A549 (cell line): ENCODE measurements at regions not wholly inside any gene's neighbourhood (a gene's known extent, or its start where the extent isn't known, plus 50 kb on each side); places are given as distances from the start of the nearest gene placed in this dataset.

Experiments
- ATAC-seq, 2 experiments: fragments of 200-7000 bp in 1 of 2; fragments of >200 bp in 1 of 2; cut with Nextera tagmentation in 1 of 2; cut with Tn5 transposase in 1 of 2; 3 replicates each; pipeline versions ENCODE4 v1.8.0 to v1.9.1; 2018 to 2020; ENCODE audit warnings: mild to moderate bottlenecking in 1 of 2, moderate library complexity in 1 of 2
- CTCF ChIA-PET: fragments of 300-600 bp; sonication (Branson Sonifier 250); formaldehyde crosslinking; extraction: SDS; loops from one replicate; lab custom pipeline; 2021; ENCODE audit warnings: antibody characterized with exemption, inconsistent platforms; lab: Yijun Ruan, JAX
- POLR2A ChIA-PET: fragments of 350-600 bp; formaldehyde crosslinking; extraction: SDS; loops from one replicate; lab custom pipeline; 2021; ENCODE audit warnings: antibody characterized with exemption, inconsistent platforms; lab: Yijun Ruan, JAX
- DNase-seq, 2 experiments: peaks; one replicate each; pipeline versions ENCODE4 v3.0.0 to v3.0.0-alpha.2; 2011 to 2016; ENCODE audit warnings: low read depth in 1 of 2, low spot score in 1 of 2
- FAIRE-seq: peaks from 2 replicates; lab custom pipeline; 2011; peaks lifted over from hg19 to GRCh38; lab: Jason Lieb, UNC
- H3K27ac ChIP-seq, 2 experiments: fragments of >200 bp; sonication (Bioruptor Twin); formaldehyde crosslinking; 3 replicates each; pipeline ENCODE4 v1.5.1; 2016 to 2017
- H3K4me1 ChIP-seq: fragments of >200 bp; sonication (Bioruptor Twin); formaldehyde crosslinking; 3 replicates; pipeline ENCODE4 v1.6.1; 2016
- H3K4me2 ChIP-seq: fragments of >200 bp; sonication (Bioruptor Twin); formaldehyde crosslinking; 3 replicates; pipeline ENCODE4 v1.6.1; 2016
- H3K4me3 ChIP-seq: fragments of >200 bp; sonication (Bioruptor Twin); formaldehyde crosslinking; 3 replicates; pipeline ENCODE4 v1.5.1; 2016
- H3K9me3 ChIP-seq: fragments of >200 bp; sonication (Bioruptor Twin); formaldehyde crosslinking; 3 replicates; pipeline ENCODE4 v1.6.1; 2016
- CBX2 ChIP-seq: fragments of 200-600 bp; sonication (generic); IDR thresholded peaks from 2 replicates; pipeline ENCODE4 v1.6.1; 2016; ENCODE audit warnings: low read depth, mild to moderate bottlenecking, borderline replicate concordance
- CBX8 ChIP-seq: fragments of 200-600 bp; sonication (generic); IDR thresholded peaks from 2 replicates; pipeline ENCODE4 v1.6.1; 2016
- CEBPB ChIP-seq, 2 experiments: fragments of >200 bp in 1 of 2; sonication (Bioruptor Twin) in 1 of 2; formaldehyde crosslinking in 1 of 2; IDR thresholded peaks; 2 replicates each; pipeline ENCODE4 v1.6.1; 2012 to 2016
- CHD2 ChIP-seq: fragments of 150-350 bp; IDR thresholded peaks from 2 replicates; pipeline ENCODE4 v1.6.1; 2014; ENCODE audit warnings: low read length; ENCODE audit not compliant: partially characterized antibody
- CHD4 ChIP-seq: fragments of 200-600 bp; sonication (generic); IDR thresholded peaks from 2 replicates; pipeline ENCODE4 v1.6.1; 2016; ENCODE audit warnings: antibody characterized with exemption, mild to moderate bottlenecking, borderline replicate concordance
- EP300 ChIP-seq, 2 experiments: fragments of >200 bp; sonication (Bioruptor Twin); formaldehyde crosslinking; IDR thresholded peaks; 2 replicates in 1 of 2; 3 replicates in 1 of 2; pipeline ENCODE4 v1.6.1; 2016 to 2017
- ESRRA ChIP-seq: fragments of 150-350 bp; IDR thresholded peaks from 2 replicates; pipeline ENCODE4 v1.6.1; 2014; ENCODE audit warnings: mild to moderate bottlenecking, low read length, borderline replicate concordance
- FOSB ChIP-seq: fragments of 250-450 bp; sonication (Bioruptor Pico); IDR thresholded peaks from 2 replicates; pipeline ENCODE4 v1.5.0; 2020; ENCODE audit warnings: mild to moderate bottlenecking, moderate library complexity
- FOXS1 ChIP-seq: fragments of 250-450 bp; sonication (Bioruptor Pico); IDR thresholded peaks from 2 replicates; pipeline ENCODE4 v1.5.0; 2020; ENCODE audit warnings: mild to moderate bottlenecking, moderate library complexity
- HOXA7 ChIP-seq: fragments of 250-450 bp; sonication (Bioruptor Pico); IDR thresholded peaks from 2 replicates; pipeline ENCODE4 v1.5.0; 2020; ENCODE audit warnings: mild to moderate bottlenecking, moderate library complexity
- HOXB13 ChIP-seq: fragments of 250-450 bp; sonication (Bioruptor Pico); IDR thresholded peaks from 2 replicates; pipeline ENCODE4 v1.5.0; 2020; ENCODE audit warnings: low read depth, mild to moderate bottlenecking, moderate library complexity
- HOXB5 ChIP-seq: fragments of 250-450 bp; sonication (Bioruptor Pico); IDR thresholded peaks from 2 replicates; pipeline ENCODE4 v1.5.0; 2020; ENCODE audit warnings: mild to moderate bottlenecking, moderate library complexity
- JUNB ChIP-seq: fragments of >200 bp; sonication (Bioruptor Twin); formaldehyde crosslinking; IDR thresholded peaks from 2 replicates; pipeline ENCODE4 v1.6.1; 2016
- KDM1A ChIP-seq: fragments of 200-600 bp; sonication (generic); IDR thresholded peaks from 2 replicates; pipeline ENCODE4 v1.6.1; 2016; ENCODE audit warnings: low read depth, mild to moderate bottlenecking
- MAZ ChIP-seq: fragments of 150-350 bp; IDR thresholded peaks from 2 replicates; pipeline ENCODE4 v1.6.1; 2014; ENCODE audit warnings: antibody characterized with exemption, low read depth, low read length, borderline replicate concordance
- NFE2L2 ChIP-seq: fragments of 150-350 bp; conservative IDR thresholded peaks from 2 replicates; pipeline ENCODE4 v1.6.1; 2014; ENCODE audit warnings: low read length
- NPAS2 ChIP-seq: fragments of 250-450 bp; sonication (Bioruptor Pico); IDR thresholded peaks from 2 replicates; pipeline ENCODE4 v1.8.0; 2022; ENCODE audit warnings: mild to moderate bottlenecking, moderate library complexity, borderline replicate concordance
- RAD21 ChIP-seq, 2 experiments: fragments of >200 bp in 1 of 2; sonication (Bioruptor Twin) in 1 of 2; formaldehyde crosslinking in 1 of 2; IDR thresholded peaks in 1 of 2; conservative IDR thresholded peaks in 1 of 2; 2 replicates in 1 of 2; 3 replicates in 1 of 2; pipeline ENCODE4 v1.6.1; 2012 to 2018; ENCODE audit warnings: inconsistent platforms in 1 of 2
- RARB ChIP-seq: fragments of 250-450 bp; sonication (Bioruptor Pico); IDR thresholded peaks from 2 replicates; pipeline ENCODE4 v1.8.0; 2021; ENCODE audit warnings: mild to moderate bottlenecking, moderate library complexity
- RNF2 ChIP-seq: fragments of 200-600 bp; sonication (generic); IDR thresholded peaks from 2 replicates; pipeline ENCODE4 v1.6.1; 2016; ENCODE audit warnings: low read depth, mild to moderate bottlenecking, antibody characterized with exemption, moderate library complexity, borderline replicate concordance
- TP53 ChIP-seq: fragments of 250-450 bp; sonication (Bioruptor Pico); IDR thresholded peaks from 2 replicates; pipeline ENCODE4 v1.5.0; 2021; ENCODE audit warnings: mild to moderate bottlenecking, moderate library complexity
- ZC3H11A ChIP-seq: fragments of 450-650 bp; IDR thresholded peaks from 2 replicates; pipeline ENCODE4 v1.6.1; 2014; ENCODE audit warnings: antibody characterized with exemption, mild to moderate bottlenecking
- ZFP36 ChIP-seq: fragments of 450-650 bp; IDR thresholded peaks from 2 replicates; pipeline ENCODE4 v1.6.1; 2014; ENCODE audit warnings: borderline replicate concordance; ENCODE audit not compliant: partially characterized antibody
- ZSCAN20 ChIP-seq: fragments of 250-450 bp; sonication (Bioruptor Pico); IDR thresholded peaks from 2 replicates; pipeline ENCODE4 v1.8.0; 2022; ENCODE audit warnings: mild to moderate bottlenecking, moderate library complexity
- WGBS: methylation state at CpG from one replicate; pipeline ENCODE4 v1.1.6; 2017; ENCODE audit errors: missing lambda C conversion rate; 5-methylcytosine and 5-hydroxymethylcytosine counted together
- TF ChIP-seq, protein P1 (sequence below): fragments of >200 bp; sonication (Bioruptor Twin); formaldehyde crosslinking; IDR thresholded peaks from 3 replicates; pipeline ENCODE4 v1.6.1; 2016
- TF ChIP-seq, protein P2 (sequence below): fragments of >200 bp; sonication (Bioruptor Twin); formaldehyde crosslinking; IDR thresholded peaks from 2 replicates; pipeline ENCODE4 v1.6.1; 2016
- TF ChIP-seq, protein P3 (sequence below): fragments of 250-450 bp; sonication (Bioruptor Pico); IDR thresholded peaks from 2 replicates; pipeline ENCODE4 v1.5.0; 2020; ENCODE audit warnings: low read depth, mild to moderate bottlenecking, moderate library complexity
- TF ChIP-seq, protein P4 (sequence below): fragments of 200-600 bp; sonication (generic); IDR thresholded peaks from 2 replicates; pipeline ENCODE4 v1.6.1; 2016; ENCODE audit warnings: antibody characterized with exemption, mild to moderate bottlenecking, moderate library complexity
- TF ChIP-seq, protein P5 (sequence below): IDR thresholded peaks from 2 replicates; pipeline ENCODE4 v1.6.1; 2012

DNA sequence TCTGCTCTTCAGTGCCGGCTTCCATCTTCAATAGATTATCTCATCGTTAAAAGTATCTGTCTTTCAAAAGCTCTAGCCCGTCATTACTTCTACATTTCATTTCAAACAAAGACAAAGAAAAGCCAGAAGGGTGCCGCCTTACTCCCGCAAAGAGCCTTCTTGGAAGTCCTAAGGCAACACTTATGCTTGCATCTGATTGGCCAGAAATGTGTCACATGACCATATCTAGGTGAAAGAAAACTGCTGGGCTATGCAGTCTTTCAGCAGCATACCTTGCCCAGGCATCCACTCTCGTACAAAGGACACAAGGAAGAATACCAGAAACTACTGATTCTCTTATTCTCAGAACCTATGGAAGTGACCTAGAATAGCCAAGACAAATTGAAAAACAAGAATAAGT is 217.1 kb upstream of the SLC35G4 start:
- Histone ChIP-seq H3K9me3 (no peaks in the 10 kb centered on the region), H3K4me1 (no peaks in the 10 kb centered on the region), H3K4me2 (no peak overlapping the region), H3K27ac (no peak overlapping the region), H3K4me3 (no peak overlapping the region)
- CTCF ChIA-PET, result interaction anchor here (1.4 kb wide), 1 partner anchor 15 kb away, joined by 3 read pairs; no protein-coding TSS in a partner anchor
- ATAC-seq (no peak), FAIRE-seq (no peak), DNase-seq (no peak)
- TF ChIP-seq NPAS2 (CRISPR knock-in tag) (no peak), CBX8 (no peak), RARB (CRISPR knock-in tag) (no peak), EP300 (IDR thresholded peaks at IDR 0.05) (no peak), TP53 (CRISPR knock-in tag) (no peak), MAZ (no peak), ZC3H11A (no peak), CEBPB (IDR thresholded peaks at IDR 0.05) (no peak), HOXA7 (CRISPR knock-in tag) (no peak), JUNB (no peak), ZSCAN20 (no peak), FOSB (CRISPR knock-in tag) (no peak), HOXB13 (no peak), RAD21 (conservative IDR thresholded peaks at IDR 0.05 in 1 of 2, IDR thresholded peaks at IDR 0.05 in 1 of 2) (no peak), HOXB5 (CRISPR knock-in tag) (no peak)
- TF ChIP-seq, protein P1, sequence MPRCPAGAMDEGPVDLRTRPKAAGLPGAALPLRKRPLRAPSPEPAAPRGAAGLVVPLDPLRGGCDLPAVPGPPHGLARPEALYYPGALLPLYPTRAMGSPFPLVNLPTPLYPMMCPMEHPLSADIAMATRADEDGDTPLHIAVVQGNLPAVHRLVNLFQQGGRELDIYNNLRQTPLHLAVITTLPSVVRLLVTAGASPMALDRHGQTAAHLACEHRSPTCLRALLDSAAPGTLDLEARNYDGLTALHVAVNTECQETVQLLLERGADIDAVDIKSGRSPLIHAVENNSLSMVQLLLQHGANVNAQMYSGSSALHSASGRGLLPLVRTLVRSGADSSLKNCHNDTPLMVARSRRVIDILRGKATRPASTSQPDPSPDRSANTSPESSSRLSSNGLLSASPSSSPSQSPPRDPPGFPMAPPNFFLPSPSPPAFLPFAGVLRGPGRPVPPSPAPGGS, result no peak
- TF ChIP-seq, protein P2, sequence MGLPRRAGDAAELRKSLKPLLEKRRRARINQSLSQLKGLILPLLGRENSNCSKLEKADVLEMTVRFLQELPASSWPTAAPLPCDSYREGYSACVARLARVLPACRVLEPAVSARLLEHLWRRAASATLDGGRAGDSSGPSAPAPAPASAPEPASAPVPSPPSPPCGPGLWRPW, result no peak
- WGBS, result 79% methylated on average over 6 of the region's 6 CpGs
- POLR2A ChIA-PET, result interaction anchor here (0.8 kb wide), 1 partner anchor 32 kb away, joined by 3 read pairs; no protein-coding TSS in a partner anchor

DNA sequence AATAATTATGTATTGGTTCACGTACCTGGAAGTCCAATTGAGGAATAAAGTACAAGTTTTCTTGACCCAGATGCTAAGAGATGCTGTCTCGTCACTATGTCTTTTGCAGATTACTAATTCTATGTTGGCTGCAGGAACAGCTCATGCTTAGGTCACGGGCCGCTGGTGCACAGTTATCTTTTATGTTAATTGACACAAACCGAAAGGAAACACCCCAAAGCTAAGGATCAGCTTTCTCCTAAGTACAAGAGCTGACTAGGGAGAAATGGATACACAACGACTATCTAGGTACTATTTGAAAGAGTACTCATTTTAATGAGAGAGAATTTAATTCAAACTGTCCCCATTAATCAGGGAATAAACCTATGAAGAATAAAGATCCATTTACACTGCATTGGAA is 217.7 kb upstream of the SLC35G4 start:
- CTCF ChIA-PET, result interaction anchor here (1.4 kb wide), 1 partner anchor 16 kb away, joined by 3 read pairs; no protein-coding TSS in a partner anchor
- no peak overlapping the region for H3K4me3 ChIP-seq
- no peaks in the 10 kb centered on the region for H3K9me3 ChIP-seq
- TF ChIP-seq FOXS1, result no peak
- no peak for TF ChIP-seq CHD4
- H3K4me2 ChIP-seq, result no peak overlapping the region
- no peak overlapping the region for H3K27ac ChIP-seq
- 29% methylated on average over 6 of the region's 6 CpGs for WGBS
- POLR2A ChIA-PET, result no interaction called here
- FAIRE-seq, result no peak
- ATAC-seq, result no peak
- no peak for DNase-seq
- H3K4me1 ChIP-seq, result no peaks in the 10 kb centered on the region

DNA sequence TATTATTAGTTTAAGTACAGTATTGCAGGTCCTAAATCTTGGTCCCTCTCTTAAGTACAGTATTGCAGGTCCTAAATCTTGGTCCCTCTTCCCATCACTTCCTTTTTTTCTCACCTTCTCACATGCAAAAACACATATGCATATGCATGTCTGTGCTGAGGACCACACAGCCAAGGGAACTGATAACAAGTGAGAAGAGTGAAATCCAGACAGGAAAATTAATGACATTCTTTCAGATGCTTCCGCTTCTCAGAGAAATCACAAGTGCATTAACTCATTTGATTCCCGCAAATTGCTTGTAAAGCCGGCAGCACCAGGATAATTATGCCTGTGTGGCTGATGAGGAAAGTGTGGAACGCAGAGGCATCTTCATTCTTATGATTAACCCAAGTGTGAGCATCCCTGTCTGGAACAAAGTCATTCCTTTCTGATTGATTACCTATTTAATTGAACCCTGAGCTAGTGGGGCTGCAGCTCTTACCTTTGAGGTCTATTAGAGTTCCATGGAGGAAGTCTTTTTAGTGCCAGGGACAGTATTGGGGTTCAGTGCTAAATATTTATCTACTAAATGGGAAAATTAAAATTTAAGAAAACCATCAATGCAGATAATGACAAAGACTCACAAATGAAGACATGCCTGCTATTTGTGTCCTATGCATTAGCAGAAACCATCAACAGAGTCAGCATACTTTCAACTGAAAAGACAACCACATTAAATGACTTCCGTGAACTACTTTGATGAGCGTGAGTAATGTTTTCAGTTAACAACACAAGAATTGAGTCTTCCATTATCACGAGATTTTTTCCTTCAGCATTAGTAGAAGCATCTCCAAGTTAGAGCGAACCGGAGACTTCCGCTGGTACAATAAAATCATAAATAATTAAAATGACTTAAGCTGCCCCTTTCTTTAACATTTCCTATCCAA is 220.4 kb upstream of the SLC35G4 start:
- DNase-seq, result no peak
- no peak for TF ChIP-seq CHD2
- TF ChIP-seq JUNB, result no peak
- TF ChIP-seq FOXS1, result no peak
- TF ChIP-seq, protein P3, sequence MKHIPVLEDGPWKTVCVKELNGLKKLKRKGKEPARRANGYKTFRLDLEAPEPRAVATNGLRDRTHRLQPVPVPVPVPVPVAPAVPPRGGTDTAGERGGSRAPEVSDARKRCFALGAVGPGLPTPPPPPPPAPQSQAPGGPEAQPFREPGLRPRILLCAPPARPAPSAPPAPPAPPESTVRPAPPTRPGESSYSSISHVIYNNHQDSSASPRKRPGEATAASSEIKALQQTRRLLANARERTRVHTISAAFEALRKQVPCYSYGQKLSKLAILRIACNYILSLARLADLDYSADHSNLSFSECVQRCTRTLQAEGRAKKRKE (CRISPR knock-in tag), result no peak
- TF ChIP-seq ZC3H11A, result no peak
- TF ChIP-seq ESRRA, result no peak
- no peak for TF ChIP-seq ZFP36
- no peak for TF ChIP-seq CBX2
- no peak for TF ChIP-seq NFE2L2
- TF ChIP-seq, protein P4, sequence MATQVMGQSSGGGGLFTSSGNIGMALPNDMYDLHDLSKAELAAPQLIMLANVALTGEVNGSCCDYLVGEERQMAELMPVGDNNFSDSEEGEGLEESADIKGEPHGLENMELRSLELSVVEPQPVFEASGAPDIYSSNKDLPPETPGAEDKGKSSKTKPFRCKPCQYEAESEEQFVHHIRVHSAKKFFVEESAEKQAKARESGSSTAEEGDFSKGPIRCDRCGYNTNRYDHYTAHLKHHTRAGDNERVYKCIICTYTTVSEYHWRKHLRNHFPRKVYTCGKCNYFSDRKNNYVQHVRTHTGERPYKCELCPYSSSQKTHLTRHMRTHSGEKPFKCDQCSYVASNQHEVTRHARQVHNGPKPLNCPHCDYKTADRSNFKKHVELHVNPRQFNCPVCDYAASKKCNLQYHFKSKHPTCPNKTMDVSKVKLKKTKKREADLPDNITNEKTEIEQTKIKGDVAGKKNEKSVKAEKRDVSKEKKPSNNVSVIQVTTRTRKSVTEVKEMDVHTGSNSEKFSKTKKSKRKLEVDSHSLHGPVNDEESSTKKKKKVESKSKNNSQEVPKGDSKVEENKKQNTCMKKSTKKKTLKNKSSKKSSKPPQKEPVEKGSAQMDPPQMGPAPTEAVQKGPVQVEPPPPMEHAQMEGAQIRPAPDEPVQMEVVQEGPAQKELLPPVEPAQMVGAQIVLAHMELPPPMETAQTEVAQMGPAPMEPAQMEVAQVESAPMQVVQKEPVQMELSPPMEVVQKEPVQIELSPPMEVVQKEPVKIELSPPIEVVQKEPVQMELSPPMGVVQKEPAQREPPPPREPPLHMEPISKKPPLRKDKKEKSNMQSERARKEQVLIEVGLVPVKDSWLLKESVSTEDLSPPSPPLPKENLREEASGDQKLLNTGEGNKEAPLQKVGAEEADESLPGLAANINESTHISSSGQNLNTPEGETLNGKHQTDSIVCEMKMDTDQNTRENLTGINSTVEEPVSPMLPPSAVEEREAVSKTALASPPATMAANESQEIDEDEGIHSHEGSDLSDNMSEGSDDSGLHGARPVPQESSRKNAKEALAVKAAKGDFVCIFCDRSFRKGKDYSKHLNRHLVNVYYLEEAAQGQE, result no peak
- TF ChIP-seq, protein P5, sequence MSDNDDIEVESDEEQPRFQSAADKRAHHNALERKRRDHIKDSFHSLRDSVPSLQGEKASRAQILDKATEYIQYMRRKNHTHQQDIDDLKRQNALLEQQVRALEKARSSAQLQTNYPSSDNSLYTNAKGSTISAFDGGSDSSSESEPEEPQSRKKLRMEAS, result no peak
- TF ChIP-seq RNF2, result no peak
- TF ChIP-seq KDM1A, result no peak

More for the DNA sequence above, 220.4 kb upstream of the SLC35G4 start:
- ATAC-seq (no peak), FAIRE-seq (no peak)
- Histone ChIP-seq H3K4me3 (no peak overlapping the region), H3K27ac (no peak overlapping the region), H3K4me1 (no peaks in the 10 kb centered on the region), H3K9me3 (no peaks in the 10 kb centered on the region), H3K4me2 (no peak overlapping the region)
- ChIA-PET POLR2A (no interaction called here), CTCF (interaction anchor here (1.4 kb wide), 1 partner anchor 108 kb away, joined by 4 read pairs; no protein-coding TSS in a partner anchor)
- 69% methylated on average over 10 of the region's 10 CpGs for WGBS
